Peyer's patch (tissue), 4 donors: ENCODE measurements at regions not wholly inside any gene's neighbourhood (a gene's known extent, or its start where the extent isn't known, plus 50 kb on each side); places are given as distances from the start of the nearest gene placed in this dataset.

Experiments
- CTCF ChIP-seq, 6 experiments: fragments of 450-650 bp in 4 of 6; fragments of 200-600 bp in 2 of 6; sonication (generic) in 1 of 6; IDR thresholded peaks; one replicate each; pipeline ENCODE4 v1.5.1; 2017 to 2019; ENCODE audit warnings: antibody characterized with exemption in 6 of 6, mild to moderate bottlenecking in 3 of 6, moderate library complexity in 1 of 6
- POLR2A ChIP-seq, 2 donors: fragments of 450-650 bp; IDR thresholded peaks; one replicate each; pipeline ENCODE4 v1.5.1; 2017; ENCODE audit warnings: antibody characterized with exemption in 2 of 2, mild to moderate bottlenecking in 2 of 2, moderate library complexity in 2 of 2

DNA sequence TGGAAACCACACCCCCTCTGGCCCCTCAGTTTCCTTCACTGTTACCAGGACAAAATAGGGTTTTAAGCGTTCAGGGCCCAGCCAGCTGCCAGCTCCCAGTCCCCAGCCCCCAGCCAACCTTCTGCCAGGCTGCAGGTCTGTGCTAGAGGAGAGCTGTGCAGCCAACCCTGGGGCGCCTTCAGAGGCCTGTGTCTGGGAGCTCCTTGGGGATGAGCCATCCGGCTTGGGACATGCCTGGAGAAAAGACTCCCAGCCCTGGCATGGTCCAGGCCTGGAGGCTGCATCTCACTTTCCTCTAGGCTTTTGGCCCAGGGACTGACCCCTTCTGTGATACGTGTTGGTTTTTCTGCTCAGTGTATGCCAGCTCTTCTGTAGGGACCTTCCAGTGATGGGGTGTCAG, 487.6 kb upstream of the MGMT start:
- no peak for TF ChIP-seq CTCF (IDR thresholded peaks at IDR 0.05)
- TF ChIP-seq POLR2A (IDR thresholded peaks at IDR 0.05) = no peak
